Stimulated activated CD4-positive, alpha-beta T cell treated with anti-CD3 and anti-CD28 coated beads, Interleukin-2, amount 100 ng/mL, for 24 hours (primary cell): ENCODE measurements at regions not wholly inside any gene's neighbourhood (a gene's known extent, or its start where the extent isn't known, plus 50 kb on each side); places are given as distances from the start of the nearest gene placed in this dataset.

ENCODE experiments used
- DNase-seq, 2 donors: peaks; one replicate each; pipeline ENCODE4 v3.0.0-alpha.2; 2020

- no peak for DNase-seq
Observed at GRCh38 chr9:26296910-26297572, 595.6 kb downstream of the CAAP1 start.

- DNase-seq: no peak
Observed at GRCh38 chr9:26292943-26293342, 599.7 kb downstream of the CAAP1 start.

- DNase-seq: no peak
Observed at GRCh38 chr9:26271495-26272122, 593.4 kb upstream of the TUSC1 start.

GRCh38 chr9:26266146-26266793, 588.0 kb upstream of the TUSC1 start:
- DNase-seq: no peak

GRCh38 chr9:26264709-26265601, 586.7 kb upstream of the TUSC1 start:
- no peak for DNase-seq

- no peak for DNase-seq
Observed at GRCh38 chr9:26263478-26263877, 585.2 kb upstream of the TUSC1 start.

GRCh38 chr9:26262421-26263107, 584.3 kb upstream of the TUSC1 start:
- DNase-seq: no peak

GRCh38 chr9:26261503-26262330, 583.5 kb upstream of the TUSC1 start:
- no peak for DNase-seq

- no peak for DNase-seq
Observed at GRCh38 chr9:26260238-26260637, 582.0 kb upstream of the TUSC1 start.

GRCh38 chr9:26247861-26248260, 569.6 kb upstream of the TUSC1 start:
- DNase-seq: no peak

- DNase-seq: no peak
Observed at GRCh38 chr9:26244661-26245451, 566.6 kb upstream of the TUSC1 start.

- no peak for DNase-seq
Observed at GRCh38 chr9:26243726-26244125, 565.5 kb upstream of the TUSC1 start.

GRCh38 chr9:26243029-26243697, 564.9 kb upstream of the TUSC1 start:
- no peak for DNase-seq

GRCh38 chr9:26240020-26240419, 561.8 kb upstream of the TUSC1 start:
- DNase-seq: no peak

GRCh38 chr9:26237256-26237655, 559.0 kb upstream of the TUSC1 start:
- no peak for DNase-seq

- no peak for DNase-seq
Observed at GRCh38 chr9:26234865-26235264, 556.6 kb upstream of the TUSC1 start.

GRCh38 chr9:26231391-26231790, 553.1 kb upstream of the TUSC1 start:
- no peak for DNase-seq

- DNase-seq: no peak
Observed at GRCh38 chr9:26229324-26230054, 551.2 kb upstream of the TUSC1 start.

GRCh38 chr9:26228273-26228672, 550.0 kb upstream of the TUSC1 start:
- DNase-seq: no peak

GRCh38 chr9:26221290-26221689, 543.0 kb upstream of the TUSC1 start:
- no peak for DNase-seq
